ENCODE measurements at regions not wholly inside any gene's neighbourhood (a gene's known extent, or its start where the extent isn't known, plus 50 kb on each side); places are given as distances from the start of the nearest gene placed in this dataset.
A peak's percentile ranks its signal among the peaks of the same experiment; 100 is the strongest.

DNA sequence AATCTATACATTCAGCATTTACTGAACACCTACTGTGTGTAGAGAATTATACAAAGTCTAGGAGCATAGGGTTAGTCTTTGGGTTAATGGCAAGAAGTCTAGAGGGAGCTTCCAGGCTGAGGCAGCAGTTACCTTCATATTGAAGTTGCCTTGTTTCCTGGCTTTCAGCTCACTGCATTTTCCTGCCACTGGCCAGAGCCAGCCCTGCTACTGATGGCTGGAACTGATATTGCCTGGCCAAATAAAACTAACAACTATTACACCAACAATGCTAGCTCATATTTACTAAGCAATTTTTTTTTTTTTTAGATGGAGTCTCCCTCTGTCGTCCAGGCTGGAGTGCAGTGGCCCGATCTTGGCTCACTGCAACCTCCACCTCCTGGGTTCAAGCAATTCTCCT is 165.7 kb upstream of the ITGB1 start (continued):
- no peak for TF ChIP-seq ZNF571 (tag by site-specific recombination; IDR thresholded peaks at IDR 0.05)
- TF ChIP-seq, protein P1, sequence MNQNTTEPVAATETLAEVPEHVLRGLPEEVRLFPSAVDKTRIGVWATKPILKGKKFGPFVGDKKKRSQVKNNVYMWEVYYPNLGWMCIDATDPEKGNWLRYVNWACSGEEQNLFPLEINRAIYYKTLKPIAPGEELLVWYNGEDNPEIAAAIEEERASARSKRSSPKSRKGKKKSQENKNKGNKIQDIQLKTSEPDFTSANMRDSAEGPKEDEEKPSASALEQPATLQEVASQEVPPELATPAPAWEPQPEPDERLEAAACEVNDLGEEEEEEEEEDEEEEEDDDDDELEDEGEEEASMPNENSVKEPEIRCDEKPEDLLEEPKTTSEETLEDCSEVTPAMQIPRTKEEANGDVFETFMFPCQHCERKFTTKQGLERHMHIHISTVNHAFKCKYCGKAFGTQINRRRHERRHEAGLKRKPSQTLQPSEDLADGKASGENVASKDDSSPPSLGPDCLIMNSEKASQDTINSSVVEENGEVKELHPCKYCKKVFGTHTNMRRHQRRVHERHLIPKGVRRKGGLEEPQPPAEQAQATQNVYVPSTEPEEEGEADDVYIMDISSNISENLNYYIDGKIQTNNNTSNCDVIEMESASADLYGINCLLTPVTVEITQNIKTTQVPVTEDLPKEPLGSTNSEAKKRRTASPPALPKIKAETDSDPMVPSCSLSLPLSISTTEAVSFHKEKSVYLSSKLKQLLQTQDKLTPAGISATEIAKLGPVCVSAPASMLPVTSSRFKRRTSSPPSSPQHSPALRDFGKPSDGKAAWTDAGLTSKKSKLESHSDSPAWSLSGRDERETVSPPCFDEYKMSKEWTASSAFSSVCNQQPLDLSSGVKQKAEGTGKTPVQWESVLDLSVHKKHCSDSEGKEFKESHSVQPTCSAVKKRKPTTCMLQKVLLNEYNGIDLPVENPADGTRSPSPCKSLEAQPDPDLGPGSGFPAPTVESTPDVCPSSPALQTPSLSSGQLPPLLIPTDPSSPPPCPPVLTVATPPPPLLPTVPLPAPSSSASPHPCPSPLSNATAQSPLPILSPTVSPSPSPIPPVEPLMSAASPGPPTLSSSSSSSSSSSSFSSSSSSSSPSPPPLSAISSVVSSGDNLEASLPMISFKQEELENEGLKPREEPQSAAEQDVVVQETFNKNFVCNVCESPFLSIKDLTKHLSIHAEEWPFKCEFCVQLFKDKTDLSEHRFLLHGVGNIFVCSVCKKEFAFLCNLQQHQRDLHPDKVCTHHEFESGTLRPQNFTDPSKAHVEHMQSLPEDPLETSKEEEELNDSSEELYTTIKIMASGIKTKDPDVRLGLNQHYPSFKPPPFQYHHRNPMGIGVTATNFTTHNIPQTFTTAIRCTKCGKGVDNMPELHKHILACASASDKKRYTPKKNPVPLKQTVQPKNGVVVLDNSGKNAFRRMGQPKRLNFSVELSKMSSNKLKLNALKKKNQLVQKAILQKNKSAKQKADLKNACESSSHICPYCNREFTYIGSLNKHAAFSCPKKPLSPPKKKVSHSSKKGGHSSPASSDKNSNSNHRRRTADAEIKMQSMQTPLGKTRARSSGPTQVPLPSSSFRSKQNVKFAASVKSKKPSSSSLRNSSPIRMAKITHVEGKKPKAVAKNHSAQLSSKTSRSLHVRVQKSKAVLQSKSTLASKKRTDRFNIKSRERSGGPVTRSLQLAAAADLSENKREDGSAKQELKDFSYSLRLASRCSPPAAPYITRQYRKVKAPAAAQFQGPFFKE (tag by site-specific recombination; IDR thresholded peaks at IDR 0.05; ENCODE audit: borderline replicate concordance): no peak
- no peak for TF ChIP-seq SCRT2 (tag by site-specific recombination; IDR thresholded peaks at IDR 0.05)
- no peak for TF ChIP-seq ZNF548 (tag by site-specific recombination; IDR thresholded peaks at IDR 0.05)
- TF ChIP-seq OVOL3 (tag by site-specific recombination; IDR thresholded peaks at IDR 0.05): no peak

DNA sequence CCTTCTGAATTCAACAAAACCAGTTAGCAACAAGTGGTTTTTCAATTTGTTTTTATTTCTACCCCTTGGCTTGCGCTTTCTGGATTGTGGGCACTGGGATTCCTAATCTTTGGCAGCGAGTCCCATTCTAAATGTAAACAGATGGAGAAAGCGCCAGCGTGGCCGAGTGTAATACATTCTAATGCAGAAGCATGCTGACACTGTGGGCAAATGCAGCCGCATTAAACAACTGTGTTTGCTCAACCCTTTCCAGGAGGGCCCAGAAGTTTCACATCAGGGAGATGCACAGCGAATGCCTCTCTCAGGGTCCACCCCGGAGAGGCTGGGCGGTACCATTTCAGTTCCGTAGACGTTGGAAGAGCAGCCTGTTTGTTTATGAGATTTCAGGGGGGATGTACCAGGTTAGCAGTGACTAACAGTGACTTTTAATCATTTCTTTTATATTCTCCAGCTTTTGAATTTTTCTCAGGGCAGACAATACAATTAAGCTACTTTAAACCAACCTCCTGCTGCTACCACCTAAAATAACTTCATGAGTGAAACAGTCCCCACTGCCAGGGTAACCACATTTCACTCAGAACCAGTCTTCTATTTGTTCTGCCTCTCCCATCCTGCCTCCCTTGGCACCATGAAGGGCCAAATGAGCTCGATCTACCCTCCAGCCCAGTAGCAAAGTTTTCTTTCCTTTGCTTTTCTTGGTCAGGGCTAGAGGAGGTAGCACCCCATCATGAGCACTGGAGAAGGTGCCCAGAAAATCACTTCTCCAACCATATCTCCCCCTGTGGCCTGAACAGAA is 164.2 kb upstream of the ITGB1 start:
- Histone ChIP-seq H3K27ac (ENCODE audit: extremely low read depth, low read depth, low read length) (no peak overlapping the region), H3K4me3 (ENCODE audit: low read depth, low read length) (no peak overlapping the region), H3K4me1 (ENCODE audit: control insufficient read depth, insufficient read depth, low read length) (no peaks in the 10 kb centered on the region), H3K36me3 (ENCODE audit: control insufficient read depth in 2 of 2, insufficient read depth in 1 of 2, low read length in 2 of 2) (no peaks in the 10 kb centered on the region), H3K9me3 (ENCODE audit: control insufficient read depth, insufficient read depth, low read depth, low read length) (no peaks in the 10 kb centered on the region)
- TF ChIP-seq ZNF335 (tag by site-specific recombination; conservative IDR thresholded peaks at IDR 0.05) (no peak), SCRT1 (tag by site-specific recombination; IDR thresholded peaks at IDR 0.05; ENCODE audit: borderline replicate concordance) (0 out of 2 replicates have a peak, but pooled peaks have one; percentile 10), ZNF121 (tag by site-specific recombination; IDR thresholded peaks at IDR 0.05) (no peak), SCRT2 (tag by site-specific recombination; IDR thresholded peaks at IDR 0.05) (peak; percentile 85)
- TF ChIP-seq, protein P2, sequence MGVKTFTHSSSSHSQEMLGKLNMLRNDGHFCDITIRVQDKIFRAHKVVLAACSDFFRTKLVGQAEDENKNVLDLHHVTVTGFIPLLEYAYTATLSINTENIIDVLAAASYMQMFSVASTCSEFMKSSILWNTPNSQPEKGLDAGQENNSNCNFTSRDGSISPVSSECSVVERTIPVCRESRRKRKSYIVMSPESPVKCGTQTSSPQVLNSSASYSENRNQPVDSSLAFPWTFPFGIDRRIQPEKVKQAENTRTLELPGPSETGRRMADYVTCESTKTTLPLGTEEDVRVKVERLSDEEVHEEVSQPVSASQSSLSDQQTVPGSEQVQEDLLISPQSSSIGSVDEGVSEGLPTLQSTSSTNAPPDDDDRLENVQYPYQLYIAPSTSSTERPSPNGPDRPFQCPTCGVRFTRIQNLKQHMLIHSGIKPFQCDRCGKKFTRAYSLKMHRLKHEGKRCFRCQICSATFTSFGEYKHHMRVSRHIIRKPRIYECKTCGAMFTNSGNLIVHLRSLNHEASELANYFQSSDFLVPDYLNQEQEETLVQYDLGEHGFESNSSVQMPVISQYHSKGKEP (tag by site-specific recombination; IDR thresholded peaks at IDR 0.05): peak; percentile 49; the same call in 1 of the 2 replicates
- TF ChIP-seq, protein P3, sequence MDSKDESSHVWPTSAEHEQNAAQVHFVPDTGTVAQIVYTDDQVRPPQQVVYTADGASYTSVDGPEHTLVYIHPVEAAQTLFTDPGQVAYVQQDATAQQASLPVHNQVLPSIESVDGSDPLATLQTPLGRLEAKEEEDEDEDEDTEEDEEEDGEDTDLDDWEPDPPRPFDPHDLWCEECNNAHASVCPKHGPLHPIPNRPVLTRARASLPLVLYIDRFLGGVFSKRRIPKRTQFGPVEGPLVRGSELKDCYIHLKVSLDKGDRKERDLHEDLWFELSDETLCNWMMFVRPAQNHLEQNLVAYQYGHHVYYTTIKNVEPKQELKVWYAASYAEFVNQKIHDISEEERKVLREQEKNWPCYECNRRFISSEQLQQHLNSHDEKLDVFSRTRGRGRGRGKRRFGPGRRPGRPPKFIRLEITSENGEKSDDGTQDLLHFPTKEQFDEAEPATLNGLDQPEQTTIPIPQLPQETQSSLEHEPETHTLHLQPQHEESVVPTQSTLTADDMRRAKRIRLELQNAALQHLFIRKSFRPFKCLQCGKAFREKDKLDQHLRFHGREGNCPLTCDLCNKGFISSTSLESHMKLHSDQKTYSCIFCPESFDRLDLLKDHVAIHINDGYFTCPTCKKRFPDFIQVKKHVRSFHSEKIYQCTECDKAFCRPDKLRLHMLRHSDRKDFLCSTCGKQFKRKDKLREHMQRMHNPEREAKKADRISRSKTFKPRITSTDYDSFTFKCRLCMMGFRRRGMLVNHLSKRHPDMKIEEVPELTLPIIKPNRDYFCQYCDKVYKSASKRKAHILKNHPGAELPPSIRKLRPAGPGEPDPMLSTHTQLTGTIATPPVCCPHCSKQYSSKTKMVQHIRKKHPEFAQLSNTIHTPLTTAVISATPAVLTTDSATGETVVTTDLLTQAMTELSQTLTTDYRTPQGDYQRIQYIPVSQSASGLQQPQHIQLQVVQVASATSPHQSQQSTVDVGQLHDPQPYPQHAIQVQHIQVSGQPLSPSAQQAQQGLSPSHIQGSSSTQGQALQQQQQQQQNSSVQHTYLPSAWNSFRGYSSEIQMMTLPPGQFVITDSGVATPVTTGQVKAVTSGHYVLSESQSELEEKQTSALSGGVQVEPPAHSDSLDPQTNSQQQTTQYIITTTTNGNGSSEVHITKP (tag by site-specific recombination; IDR thresholded peaks at IDR 0.05): 0 out of 2 replicates have a peak, but pooled peaks have one; percentile 32
- POLR2A ChIA-PET: no interaction called here
- CTCF ChIA-PET: interaction anchor here (0.6 to 0.7 kb wide), 2 partner anchors 51 to 52 kb away, joined by 3 read pairs; no protein-coding TSS in a partner anchor

Measured in HEK293 (cell line).